Psoas muscle (tissue), 7 donors: ENCODE measurements at regions not wholly inside any gene's neighbourhood (a gene's known extent, or its start where the extent isn't known, plus 50 kb on each side); places are given as distances from the start of the nearest gene placed in this dataset.

ENCODE experiments used
- ATAC-seq, 4 donors: fragments of 200-7000 bp; cut with Tn5 transposase; one replicate each; pipeline ENCODE4 v1.9.1; 2020; ENCODE audit warnings: moderate library complexity in 3 of 4, mild to moderate bottlenecking in 2 of 4
- DNase-seq, 2 donors: peaks; one replicate each; pipeline ENCODE4 v3.0.0-alpha.2; 2020
- H3K27ac ChIP-seq: fragments of 200-600 bp; one replicate; pipeline ENCODE4 v1.8.0; 2022
- H3K27me3 ChIP-seq, 3 donors: fragments of 200-600 bp in 1 of 3; one replicate each; pipeline versions ENCODE4 v1.6.1 to v1.8.0; 2013 to 2022; ENCODE audit warnings: low read length in 2 of 3, mild to moderate bottlenecking in 2 of 3, moderate library complexity in 1 of 3; ENCODE audit not compliant: insufficient read depth in 3 of 3
- H3K36me3 ChIP-seq, 2 donors: fragments of 200-600 bp in 1 of 2; one replicate each; pipeline versions ENCODE4 v1.6.1 to v1.8.0; 2013 to 2022; ENCODE audit warnings: low read depth in 1 of 2, mild to moderate bottlenecking in 1 of 2, moderate library complexity in 1 of 2; ENCODE audit not compliant: insufficient read depth in 1 of 2
- H3K4me1 ChIP-seq: fragments of 200-600 bp; one replicate; pipeline ENCODE4 v1.8.0; 2022
- H3K4me3 ChIP-seq: fragments of 200-600 bp; one replicate; pipeline ENCODE4 v1.8.0; 2022; ENCODE audit warnings: mild to moderate bottlenecking
- H3K9me3 ChIP-seq: fragments of 200-600 bp; one replicate; pipeline ENCODE4 v1.8.0; 2022
- WGBS, 3 donors: extraction: QIAGEN DNeasy Blood & Tissue Kit; methylation state at CpG; one replicate each; pipeline versions ENCODE4 v1.1.6 to v1.1.7; 2013; 5-methylcytosine and 5-hydroxymethylcytosine counted together
- intact Hi-C, 2 donors: fragments of 100-400 bp; cut with DNase I; formaldehyde crosslinking; loops; one replicate each; pipeline versions ENCODE4 v1.11.0 to v1.14.2; 2022
- TF ChIP-seq, protein P1 (sequence below): fragments of 200-600 bp; IDR thresholded peaks from one replicate; pipeline ENCODE4 v1.8.0; 2022; ENCODE audit warnings: antibody characterized with exemption
- donor health status: healthy with polysubstance abuse.
- donor health status: DM: no; HTN: no; CAD: no; lungs with moderate emphysema.
- donor health status: Bipolar disorder and iron deficiency.
- donor health status: healthy.
- donor health status: DM: yes; HTN: yes; CAD: no.
- donor health status: DM: no; HTN: no; CAD: no.
- donor health status: DM: yes; HTN: yes; CAD: no.

DNA sequence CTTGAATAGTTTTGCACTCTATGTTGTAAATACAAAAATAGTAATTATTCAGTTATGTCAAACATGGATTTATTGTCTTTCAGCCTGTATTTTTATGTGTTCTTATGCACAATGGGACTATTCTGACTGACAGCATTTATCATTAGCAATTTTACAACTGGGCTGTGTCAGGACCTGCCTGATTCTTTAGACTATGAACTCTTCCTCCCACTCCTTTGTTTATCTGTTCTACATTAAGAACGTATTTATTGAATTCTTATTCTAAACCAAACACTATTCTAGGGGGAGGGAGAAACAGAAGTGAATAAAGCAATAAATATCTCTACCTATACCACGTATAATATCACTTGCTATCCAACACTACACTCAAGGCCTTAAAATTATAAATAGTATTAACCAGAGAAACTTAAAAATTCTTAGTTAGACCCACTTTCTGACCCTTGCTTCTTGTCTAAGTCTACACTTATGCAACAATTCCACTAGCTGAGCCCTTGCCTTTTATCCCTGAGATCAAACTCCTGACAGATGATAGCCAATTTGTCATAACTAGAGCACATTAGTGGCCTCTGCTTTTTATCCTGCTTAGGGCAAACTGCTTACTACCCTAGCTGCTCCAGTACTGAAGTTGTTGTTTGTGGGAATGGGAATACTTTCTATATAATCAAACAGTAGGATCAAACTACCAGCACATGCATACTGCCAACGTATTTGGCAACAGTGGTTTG lies 494.3 kb downstream of the BRINP3 start:
- Histone ChIP-seq H3K36me3 (no peaks in the 10 kb centered on the region), H3K27me3 (no peaks in the 10 kb centered on the region), H3K4me1 (no peaks in the 10 kb centered on the region), H3K9me3 (no peaks in the 10 kb centered on the region), H3K27ac (no peak overlapping the region), H3K4me3 (no peak overlapping the region)
- TF ChIP-seq, protein P1, sequence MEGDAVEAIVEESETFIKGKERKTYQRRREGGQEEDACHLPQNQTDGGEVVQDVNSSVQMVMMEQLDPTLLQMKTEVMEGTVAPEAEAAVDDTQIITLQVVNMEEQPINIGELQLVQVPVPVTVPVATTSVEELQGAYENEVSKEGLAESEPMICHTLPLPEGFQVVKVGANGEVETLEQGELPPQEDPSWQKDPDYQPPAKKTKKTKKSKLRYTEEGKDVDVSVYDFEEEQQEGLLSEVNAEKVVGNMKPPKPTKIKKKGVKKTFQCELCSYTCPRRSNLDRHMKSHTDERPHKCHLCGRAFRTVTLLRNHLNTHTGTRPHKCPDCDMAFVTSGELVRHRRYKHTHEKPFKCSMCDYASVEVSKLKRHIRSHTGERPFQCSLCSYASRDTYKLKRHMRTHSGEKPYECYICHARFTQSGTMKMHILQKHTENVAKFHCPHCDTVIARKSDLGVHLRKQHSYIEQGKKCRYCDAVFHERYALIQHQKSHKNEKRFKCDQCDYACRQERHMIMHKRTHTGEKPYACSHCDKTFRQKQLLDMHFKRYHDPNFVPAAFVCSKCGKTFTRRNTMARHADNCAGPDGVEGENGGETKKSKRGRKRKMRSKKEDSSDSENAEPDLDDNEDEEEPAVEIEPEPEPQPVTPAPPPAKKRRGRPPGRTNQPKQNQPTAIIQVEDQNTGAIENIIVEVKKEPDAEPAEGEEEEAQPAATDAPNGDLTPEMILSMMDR: no peak
- intact Hi-C loops: no loop called here
- DNase-seq: no peak
- ATAC-seq: no peak
- WGBS, 3 donors: 75 to 78% (median 76%) methylated on average over 3 of the region's 3 CpGs

DNA sequence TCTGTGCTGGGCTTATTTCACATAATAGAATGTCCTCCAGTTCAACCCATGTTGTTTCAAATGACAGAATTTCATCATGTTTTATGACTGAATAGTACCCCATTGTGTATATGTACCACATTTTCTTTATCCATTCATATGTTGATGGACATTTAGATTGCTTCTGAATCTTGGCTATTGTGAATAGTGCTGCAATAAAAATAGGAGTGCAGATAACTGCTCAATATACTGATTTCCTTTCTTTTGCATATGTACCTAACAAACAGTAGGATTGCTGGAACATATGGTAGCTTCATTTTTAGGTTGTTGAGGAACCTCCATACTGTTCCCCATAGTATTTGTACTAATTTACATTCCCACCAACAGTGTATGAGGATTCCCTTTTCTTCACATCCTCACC lies 491.1 kb downstream of the BRINP3 start:
- intact Hi-C loops: no loop called here
- peaks cover 4% of the 10 kb centered on the region for H3K9me3 ChIP-seq
- H3K36me3 ChIP-seq: no peaks in the 10 kb centered on the region
- no peaks in the 10 kb centered on the region for H3K27me3 ChIP-seq
- no peak for DNase-seq
- no peak overlapping the region for H3K27ac ChIP-seq
- TF ChIP-seq, protein P1: no peak
- no peak for ATAC-seq
- no peak overlapping the region for H3K4me3 ChIP-seq
- no peaks in the 10 kb centered on the region for H3K4me1 ChIP-seq

DNA sequence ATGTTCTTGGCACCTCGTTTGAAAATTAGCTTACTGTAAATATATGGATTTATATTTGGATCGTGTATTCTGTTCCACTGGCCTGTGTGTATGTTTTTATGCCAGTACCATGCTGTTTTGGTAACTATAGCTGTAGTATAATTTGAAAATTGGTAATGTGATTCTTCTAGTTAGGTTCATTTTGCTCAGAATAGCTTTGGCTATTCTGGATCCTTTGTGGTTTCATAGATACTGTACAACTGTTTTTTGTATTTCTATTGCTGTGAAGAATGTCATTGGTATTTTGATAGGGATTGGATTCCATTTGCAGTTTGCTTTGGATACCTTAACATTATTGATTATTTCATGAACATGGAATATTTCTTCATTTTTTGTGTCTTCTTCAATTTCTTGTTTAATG lies 490.2 kb downstream of the BRINP3 start:
- peaks cover 8% of the 10 kb centered on the region for H3K9me3 ChIP-seq
- ATAC-seq (no peak), DNase-seq (no peak)
- H3K4me3 ChIP-seq: no peak overlapping the region
- TF ChIP-seq, protein P1: no peak
- no peaks in the 10 kb centered on the region for H3K27me3 ChIP-seq
- intact Hi-C loops: no loop called here
- H3K36me3 ChIP-seq: no peaks in the 10 kb centered on the region
- no peak overlapping the region for H3K27ac ChIP-seq
- WGBS, 3 donors: 78 to 81% (median 80%) methylated on average over 2 of the region's 2 CpGs
- H3K4me1 ChIP-seq: no peaks in the 10 kb centered on the region

DNA sequence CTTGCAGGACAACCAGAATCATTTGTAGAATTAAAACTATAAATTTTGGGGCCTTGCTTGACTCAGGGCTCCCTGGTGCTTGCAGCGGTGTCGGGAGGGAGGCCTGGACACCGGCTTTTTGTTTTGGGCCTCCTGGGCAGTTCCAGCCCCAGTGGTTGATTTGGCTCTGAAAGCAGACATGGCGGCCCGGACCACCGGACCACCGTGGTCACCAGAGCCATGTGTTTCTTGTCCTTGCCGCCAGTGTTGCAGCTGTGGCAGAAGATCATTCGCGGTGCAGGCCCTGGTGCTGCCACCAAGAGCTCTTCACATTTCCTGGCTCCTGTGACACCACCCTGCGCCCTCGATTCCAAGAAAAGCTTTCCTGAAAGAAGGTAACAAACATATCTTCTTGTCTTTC lies 484.8 kb downstream of the BRINP3 start:
- DNase-seq: no peak
- Histone ChIP-seq H3K36me3 (no peaks in the 10 kb centered on the region), H3K4me1 (no peaks in the 10 kb centered on the region), H3K4me3 (no peak overlapping the region), H3K27ac (no peak overlapping the region), H3K9me3 (peaks cover 11% of the 10 kb centered on the region), H3K27me3 (no peaks in the 10 kb centered on the region)
- 91 to 94% (median 92%) methylated on average over 12 of the region's 12 CpGs for whole genome bisulfite sequencing, 3 donors
- ATAC-seq: no peak
- TF ChIP-seq, protein P1: no peak
- intact Hi-C loops: no loop called here

DNA sequence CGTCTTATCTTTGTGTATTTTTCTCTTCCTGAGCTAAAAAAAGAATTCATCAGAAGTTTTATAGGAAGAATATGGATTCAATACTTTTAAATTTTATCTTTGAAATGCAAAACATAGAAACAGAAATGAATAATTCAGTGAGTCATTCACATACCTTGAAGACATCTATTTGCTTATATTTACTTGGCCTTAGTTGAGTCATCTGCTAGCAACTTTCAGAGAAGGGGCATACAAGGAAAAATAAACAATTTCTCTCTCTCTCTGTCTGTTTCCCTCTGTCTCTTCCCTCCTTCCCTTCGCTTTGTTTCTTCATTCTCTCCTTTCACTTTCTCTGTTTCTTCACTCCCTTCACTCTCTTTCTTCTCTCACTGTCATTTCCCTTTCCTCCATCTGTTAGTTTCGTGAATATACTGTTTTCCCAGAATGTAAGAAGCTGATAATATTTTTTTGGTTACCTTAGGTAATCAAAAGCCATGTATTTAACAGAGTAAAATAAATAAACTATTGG lies 477.2 kb downstream of the BRINP3 start:
- intact Hi-C loops: no loop called here
- Histone ChIP-seq H3K36me3 (no peaks in the 10 kb centered on the region), H3K4me3 (no peak overlapping the region), H3K27me3 (no peaks in the 10 kb centered on the region), H3K4me1 (no peaks in the 10 kb centered on the region), H3K27ac (no peak overlapping the region), H3K9me3 (no peaks in the 10 kb centered on the region)
- TF ChIP-seq, protein P1: no peak
- 83 to 92% (median 84%) methylated on average over 3 of the region's 3 CpGs for WGBS, 3 donors
- no peak for ATAC-seq
- no peak for DNase-seq
